Tibial artery (tissue), 4 donors: ENCODE measurements at regions not wholly inside any gene's neighbourhood (a gene's known extent, or its start where the extent isn't known, plus 50 kb on each side); places are given as distances from the start of the nearest gene placed in this dataset.

Experiments used
- DNase-seq, 2 donors: peaks; one replicate each; pipeline ENCODE4 v3.0.0-alpha.2; 2019
- H3K27ac ChIP-seq, 2 donors: fragments of 200-600 bp; sonication (generic) in 1 of 2; 1 replicate in 1 of 2; 2 replicates in 1 of 2; pipeline ENCODE4 v1.5.1; 2018 to 2019; ENCODE audit warnings: mild to moderate bottlenecking in 1 of 2
- H3K27me3 ChIP-seq, 2 donors: fragments of 200-600 bp; sonication (generic) in 1 of 2; one replicate each; pipeline versions ENCODE4 v1.5.1 to v1.6.0; 2016 to 2019
- H3K36me3 ChIP-seq, 3 donors: fragments of 200-600 bp; sonication (generic) in 2 of 3; one replicate each; pipeline ENCODE4 v1.5.1; 2016 to 2019; ENCODE audit warnings: mild to moderate bottlenecking in 2 of 3
- H3K4me1 ChIP-seq, 4 donors: fragments of 200-600 bp; sonication (generic) in 2 of 4; 1 replicate in 3 of 4; 2 replicates in 1 of 4; pipeline ENCODE4 v1.5.1; 2016 to 2019
- H3K4me3 ChIP-seq, 2 donors: fragments of 200-600 bp; sonication (generic) in 1 of 2; 1 replicate in 1 of 2; 2 replicates in 1 of 2; pipeline ENCODE4 v1.5.1; 2018 to 2019; ENCODE audit warnings: mild to moderate bottlenecking in 2 of 2
- H3K9me3 ChIP-seq, 3 donors: fragments of 200-600 bp; sonication (generic) in 1 of 3; one replicate each; pipeline ENCODE4 v1.5.1; 2016 to 2019
- intact Hi-C: fragments of 100-400 bp; cut with DNase I; formaldehyde crosslinking; loops from one replicate; pipeline ENCODE4 v1.15.0; 2023; ENCODE audit warnings: low total_unique reads
- TF ChIP-seq, protein P1 (sequence below), 2 experiments: fragments of 200-600 bp in 1 of 2; fragments of 450-650 bp in 1 of 2; IDR thresholded peaks; one replicate each; pipeline ENCODE4 v1.5.1; 2017 to 2019; ENCODE audit warnings: antibody characterized with exemption in 2 of 2, mild to moderate bottlenecking in 1 of 2, moderate library complexity in 1 of 2

DNA sequence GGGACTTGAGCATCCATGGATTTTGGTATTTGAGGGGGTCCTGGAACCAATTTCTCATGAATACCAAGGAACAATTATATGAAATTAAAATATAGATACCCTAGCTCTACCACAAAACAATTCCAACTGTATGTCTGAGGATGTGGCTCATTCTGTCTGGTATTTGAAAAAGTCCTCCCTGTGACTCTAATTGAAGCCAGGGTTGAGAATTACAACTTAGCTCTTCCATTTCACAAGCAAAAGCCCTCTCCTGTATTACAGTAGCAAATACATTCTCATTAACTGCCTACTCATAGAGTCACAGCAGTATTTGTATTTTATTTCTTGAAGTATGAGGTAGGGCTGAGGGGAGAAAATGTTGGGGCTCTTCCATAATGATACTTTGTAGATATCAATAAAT lies 187.8 kb upstream of the OLFM3 start:
- H3K4me3 ChIP-seq = no peak overlapping the region
- TF ChIP-seq, protein P1, sequence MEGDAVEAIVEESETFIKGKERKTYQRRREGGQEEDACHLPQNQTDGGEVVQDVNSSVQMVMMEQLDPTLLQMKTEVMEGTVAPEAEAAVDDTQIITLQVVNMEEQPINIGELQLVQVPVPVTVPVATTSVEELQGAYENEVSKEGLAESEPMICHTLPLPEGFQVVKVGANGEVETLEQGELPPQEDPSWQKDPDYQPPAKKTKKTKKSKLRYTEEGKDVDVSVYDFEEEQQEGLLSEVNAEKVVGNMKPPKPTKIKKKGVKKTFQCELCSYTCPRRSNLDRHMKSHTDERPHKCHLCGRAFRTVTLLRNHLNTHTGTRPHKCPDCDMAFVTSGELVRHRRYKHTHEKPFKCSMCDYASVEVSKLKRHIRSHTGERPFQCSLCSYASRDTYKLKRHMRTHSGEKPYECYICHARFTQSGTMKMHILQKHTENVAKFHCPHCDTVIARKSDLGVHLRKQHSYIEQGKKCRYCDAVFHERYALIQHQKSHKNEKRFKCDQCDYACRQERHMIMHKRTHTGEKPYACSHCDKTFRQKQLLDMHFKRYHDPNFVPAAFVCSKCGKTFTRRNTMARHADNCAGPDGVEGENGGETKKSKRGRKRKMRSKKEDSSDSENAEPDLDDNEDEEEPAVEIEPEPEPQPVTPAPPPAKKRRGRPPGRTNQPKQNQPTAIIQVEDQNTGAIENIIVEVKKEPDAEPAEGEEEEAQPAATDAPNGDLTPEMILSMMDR (IDR thresholded peaks at IDR 0.05) = no peak
- H3K9me3 ChIP-seq = no peaks in the 10 kb centered on the region
- H3K4me1 ChIP-seq = no peaks in the 10 kb centered on the region
- intact Hi-C loops = no loop called here
- DNase-seq = no peak
- no peaks in the 10 kb centered on the region for H3K27me3 ChIP-seq
- no peak overlapping the region for H3K27ac ChIP-seq
- H3K36me3 ChIP-seq = no peaks in the 10 kb centered on the region

DNA sequence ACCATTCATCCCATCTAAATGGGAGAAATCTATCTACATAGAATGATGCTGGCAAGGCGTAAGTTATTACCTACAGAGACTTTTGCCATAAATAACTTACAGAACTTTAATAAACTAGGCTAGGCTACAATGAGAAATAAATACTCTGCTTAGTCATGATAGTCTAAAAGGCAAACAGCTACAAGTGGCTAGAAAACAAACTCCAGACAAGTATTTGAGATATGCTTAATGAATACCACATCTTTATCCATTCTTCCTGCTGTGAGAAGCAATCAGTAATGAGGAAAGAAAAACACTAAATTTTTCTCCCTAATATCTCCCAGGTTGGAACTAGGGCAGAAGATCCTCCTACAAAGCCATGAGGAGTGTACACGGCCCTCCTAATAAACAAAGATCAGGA lies 187.0 kb upstream of the OLFM3 start:
- Histone ChIP-seq H3K4me3 (no peak overlapping the region), H3K27me3 (no peaks in the 10 kb centered on the region), H3K27ac (no peak overlapping the region), H3K4me1 (no peaks in the 10 kb centered on the region), H3K36me3 (no peaks in the 10 kb centered on the region), H3K9me3 (no peaks in the 10 kb centered on the region)
- intact Hi-C loops = no loop called here
- TF ChIP-seq, protein P1 (IDR thresholded peaks at IDR 0.05) = no peak
- no peak for DNase-seq

DNA sequence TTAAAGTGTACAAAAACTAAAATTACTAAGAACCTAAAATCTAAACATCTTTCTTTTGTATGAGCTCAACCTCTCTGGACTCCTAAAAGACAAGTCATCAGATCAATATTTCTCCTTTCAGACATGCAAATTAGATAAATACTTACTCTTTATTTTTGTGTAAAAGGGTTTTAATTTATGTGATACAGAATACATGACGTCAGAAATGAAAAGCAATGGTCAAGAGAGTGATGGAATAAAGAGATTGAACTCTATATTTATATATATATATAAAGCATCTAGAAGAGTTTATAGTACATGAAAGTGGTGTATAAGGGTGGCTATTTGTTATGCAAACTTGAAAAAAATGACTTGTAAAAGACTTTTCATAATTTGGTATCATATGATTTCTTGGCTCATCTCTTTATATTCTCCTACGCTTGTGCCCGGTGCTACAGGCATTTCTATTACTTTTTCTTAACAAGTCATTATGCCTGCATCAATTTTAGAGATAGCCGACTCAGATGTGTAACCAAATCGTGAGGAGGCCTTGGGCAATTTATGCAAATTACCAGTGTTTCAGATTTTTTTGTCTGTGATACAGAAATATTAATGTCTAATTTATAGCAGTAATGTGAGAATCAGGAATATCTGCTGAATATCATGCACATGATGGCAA lies 186.0 kb upstream of the OLFM3 start:
- no peak overlapping the region for H3K4me3 ChIP-seq
- H3K27me3 ChIP-seq = no peaks in the 10 kb centered on the region
- no peak overlapping the region for H3K27ac ChIP-seq
- DNase-seq = no peak
- intact Hi-C loops = no loop called here
- no peaks in the 10 kb centered on the region for H3K9me3 ChIP-seq
- H3K4me1 ChIP-seq = no peaks in the 10 kb centered on the region
- TF ChIP-seq, protein P1 (IDR thresholded peaks at IDR 0.05) = no peak
- H3K36me3 ChIP-seq = no peaks in the 10 kb centered on the region

DNA sequence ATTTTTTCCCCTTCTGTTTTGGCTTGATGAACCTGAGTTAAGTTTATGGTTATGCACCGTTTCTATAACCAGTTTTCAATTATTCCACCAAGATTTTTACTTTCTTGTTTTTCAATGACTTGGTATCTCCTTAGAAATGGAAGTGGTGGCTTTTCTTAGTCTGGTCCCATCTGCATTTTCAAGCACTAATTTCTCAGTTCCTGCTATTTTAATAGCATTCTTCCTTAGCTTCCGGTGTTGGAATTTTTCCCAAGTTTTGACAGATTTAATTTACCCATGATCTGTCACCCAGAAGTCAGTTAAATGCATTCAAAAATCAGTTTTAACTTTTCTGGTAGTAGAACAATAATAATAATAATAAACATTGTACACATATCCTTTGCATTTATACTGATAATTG lies 184.6 kb upstream of the OLFM3 start:
- DNase-seq = no peak
- Histone ChIP-seq H3K4me1 (no peaks in the 10 kb centered on the region), H3K27ac (no peak overlapping the region), H3K9me3 (no peaks in the 10 kb centered on the region), H3K36me3 (no peaks in the 10 kb centered on the region), H3K4me3 (no peak overlapping the region), H3K27me3 (no peaks in the 10 kb centered on the region)
- intact Hi-C loops = no loop called here
- TF ChIP-seq, protein P1 (IDR thresholded peaks at IDR 0.05) = no peak

DNA sequence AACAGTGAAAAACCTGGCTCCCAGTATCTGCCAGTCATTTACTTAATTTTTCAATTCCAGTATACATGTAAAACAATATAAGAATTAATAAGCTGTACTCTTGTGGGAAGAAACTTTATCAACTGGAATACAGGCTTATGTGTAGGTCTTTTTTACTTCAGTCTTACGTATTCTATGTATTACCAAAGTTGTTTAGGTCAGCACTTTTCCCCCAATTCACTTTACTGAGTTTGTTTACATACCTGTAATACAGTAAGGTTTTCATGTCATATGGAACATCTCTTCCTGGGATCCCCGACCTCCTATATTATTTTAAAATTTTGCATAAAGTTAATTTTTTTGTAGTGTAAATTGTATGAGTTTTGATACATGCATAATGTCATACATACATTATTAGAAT lies 181.8 kb upstream of the OLFM3 start:
- intact Hi-C loops = no loop called here
- Histone ChIP-seq H3K36me3 (no peaks in the 10 kb centered on the region), H3K9me3 (no peaks in the 10 kb centered on the region), H3K27ac (no peak overlapping the region), H3K4me1 (no peaks in the 10 kb centered on the region), H3K27me3 (no peaks in the 10 kb centered on the region), H3K4me3 (no peak overlapping the region)
- no peak for DNase-seq
- TF ChIP-seq, protein P1 (IDR thresholded peaks at IDR 0.05) = no peak
